NCI-H2227 (cell line): ENCODE measurements at regions not wholly inside any gene's neighbourhood (a gene's known extent, or its start where the extent isn't known, plus 50 kb on each side); places are given as distances from the start of the nearest gene placed in this dataset.

Source experiments
- DNase-seq: peaks from one replicate; lab custom pipeline; 2025; ENCODE audit not compliant: unreplicated experiment; lab: John Stamatoyannopoulos, UW

DNA sequence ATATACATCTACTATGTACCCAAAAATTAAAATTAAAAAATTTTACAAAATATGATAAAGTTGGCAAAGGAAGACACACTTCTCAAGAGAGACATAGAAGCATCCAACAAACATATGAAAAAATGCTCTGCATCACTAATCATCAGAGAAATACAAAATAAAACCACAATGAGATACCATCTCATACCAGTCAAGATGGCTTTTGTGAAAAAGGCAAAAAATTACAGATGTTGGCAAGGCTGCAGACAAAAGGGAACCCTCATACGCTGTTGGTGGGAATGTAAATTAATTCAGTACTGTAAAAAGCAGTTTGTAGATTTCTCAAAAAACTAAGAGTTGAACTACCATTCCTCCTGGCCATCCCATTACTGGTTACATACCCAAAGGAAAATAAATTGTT is 581.7 kb upstream of the CCDC54 start:
- no peak for DNase-seq

DNA sequence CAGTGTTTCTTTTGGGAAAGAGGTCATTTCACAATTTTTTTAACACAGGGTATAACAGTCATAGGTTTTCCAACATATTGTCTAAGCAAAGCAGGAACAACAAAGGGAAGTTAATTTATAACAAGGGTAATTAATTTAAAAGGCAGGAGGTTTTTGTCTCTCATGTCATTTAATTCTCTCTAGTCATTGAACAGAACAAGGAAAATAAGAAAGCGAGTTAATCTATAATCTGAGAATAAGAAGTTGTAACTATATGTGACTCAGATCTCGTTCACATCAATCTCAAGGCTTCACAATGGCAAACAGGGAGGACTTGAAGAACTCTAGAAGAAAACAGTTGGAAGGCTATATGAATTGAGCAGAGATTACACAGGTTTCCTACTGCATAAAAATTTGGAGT is 579.8 kb upstream of the CCDC54 start:
- no peak for DNase-seq

DNA sequence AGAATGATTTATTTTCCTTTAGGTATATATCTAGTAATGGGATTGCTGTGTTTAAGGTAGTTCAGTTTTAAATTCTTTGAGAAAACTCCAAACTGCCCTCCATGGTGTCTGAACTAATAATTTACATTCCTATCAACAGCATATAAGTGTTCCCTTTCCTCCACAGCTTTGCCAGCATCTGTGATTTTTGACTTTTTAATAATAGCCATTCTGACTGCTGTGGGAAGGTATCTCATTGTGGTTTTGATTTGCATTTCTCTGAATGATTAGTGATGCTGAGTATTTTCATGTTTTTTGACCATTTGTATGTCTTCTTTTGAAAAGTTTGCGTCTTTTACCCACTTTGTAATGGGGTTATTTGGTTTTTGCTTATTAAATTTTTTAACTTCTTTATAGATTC is 571.6 kb upstream of the CCDC54 start:
- no peak for DNase-seq

DNA sequence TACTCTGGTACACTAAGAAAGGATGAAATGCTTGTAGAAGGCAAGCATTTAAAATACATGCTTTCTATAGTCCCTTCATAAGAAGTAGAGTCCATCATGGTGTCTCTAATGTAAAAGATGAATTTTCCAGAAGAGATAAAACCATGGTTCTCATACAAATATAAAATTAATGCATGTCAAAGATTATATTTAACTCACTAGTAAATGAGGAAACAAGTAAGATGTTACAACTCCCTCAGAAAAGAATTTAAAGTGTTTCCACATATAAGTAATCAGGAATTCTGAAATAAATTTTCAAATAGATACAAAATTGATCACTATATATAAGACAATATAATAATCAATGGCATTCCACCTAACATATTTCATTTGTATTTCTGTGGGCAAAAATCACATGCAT is 570.3 kb upstream of the CCDC54 start:
- DNase-seq = no peak

DNA sequence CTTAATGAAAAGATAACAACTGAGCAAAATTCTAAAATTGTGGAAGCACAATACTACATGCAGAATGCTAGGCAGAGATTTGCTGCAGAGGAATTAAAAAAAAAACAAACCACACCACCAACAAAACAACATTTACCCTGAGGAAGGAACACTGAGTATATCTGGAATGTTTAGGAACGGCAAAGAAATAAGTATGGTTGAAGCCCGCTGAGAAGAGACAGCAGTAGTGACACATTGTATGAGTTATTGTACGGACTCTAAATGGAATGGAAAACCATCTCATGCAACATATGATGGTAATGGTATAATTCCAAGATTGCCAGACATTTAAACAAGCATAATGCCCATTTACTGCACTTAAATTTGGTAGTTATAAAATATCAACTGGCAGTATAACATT is 568.2 kb upstream of the CCDC54 start:
- no peak for DNase-seq

DNA sequence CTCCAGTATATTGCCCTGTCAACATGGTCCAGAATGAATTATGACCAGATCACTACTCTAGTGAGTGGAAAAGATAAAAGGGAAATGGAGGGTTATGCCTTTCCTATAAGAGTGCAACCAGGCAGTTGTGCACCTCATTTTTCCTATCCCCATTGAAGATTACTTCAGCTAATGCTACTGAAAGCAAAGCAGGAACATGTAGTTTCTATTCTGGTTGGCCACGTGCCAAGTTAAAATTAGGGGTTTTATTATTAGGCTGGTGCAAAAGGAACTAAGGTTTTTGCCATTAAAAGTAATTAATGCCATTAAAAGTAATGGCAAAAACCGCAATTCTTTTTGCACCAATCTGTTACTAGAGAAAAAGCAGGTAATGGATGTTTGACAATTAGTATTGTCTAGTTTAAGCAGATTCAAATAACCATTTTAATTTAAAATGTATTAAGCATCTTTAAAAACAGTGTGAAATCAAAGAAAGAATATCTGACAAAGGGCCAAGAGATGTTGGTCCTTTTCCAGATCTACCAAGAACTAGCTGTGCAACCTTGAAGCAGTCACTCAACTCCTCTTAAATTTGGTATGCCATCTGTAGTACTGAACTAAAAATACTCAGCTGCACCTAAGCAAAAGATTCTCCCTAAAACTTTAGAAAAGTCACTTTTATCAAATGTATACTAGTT is 567.5 kb upstream of the CCDC54 start:
- DNase-seq = no peak

DNA sequence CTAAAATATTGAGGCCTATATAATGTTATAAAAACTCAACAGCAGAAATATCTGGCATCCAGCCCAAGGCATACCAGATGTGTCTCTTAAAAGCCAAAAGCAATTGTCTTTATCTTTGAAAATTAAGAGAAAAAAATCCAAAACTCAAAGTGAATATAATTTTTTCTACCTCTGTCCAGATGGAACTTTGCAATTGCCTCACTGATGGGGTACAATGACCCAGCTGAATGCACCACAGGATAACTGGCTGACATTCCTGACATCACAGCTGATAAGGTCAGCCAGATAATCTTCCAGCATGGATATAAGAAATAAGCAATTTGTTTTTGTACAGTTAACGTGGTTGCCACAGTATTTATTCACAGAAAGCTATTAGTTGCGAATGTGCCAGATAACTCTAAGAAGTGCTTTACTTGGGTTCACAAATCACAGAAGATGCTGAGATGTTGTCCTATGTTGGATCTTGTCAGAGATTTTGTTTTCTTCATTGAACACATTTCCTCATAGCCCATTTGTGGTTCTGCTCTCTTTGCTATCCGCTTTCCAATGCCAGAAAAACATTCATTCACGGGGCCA is 566.9 kb upstream of the CCDC54 start:
- DNase-seq = no peak

DNA sequence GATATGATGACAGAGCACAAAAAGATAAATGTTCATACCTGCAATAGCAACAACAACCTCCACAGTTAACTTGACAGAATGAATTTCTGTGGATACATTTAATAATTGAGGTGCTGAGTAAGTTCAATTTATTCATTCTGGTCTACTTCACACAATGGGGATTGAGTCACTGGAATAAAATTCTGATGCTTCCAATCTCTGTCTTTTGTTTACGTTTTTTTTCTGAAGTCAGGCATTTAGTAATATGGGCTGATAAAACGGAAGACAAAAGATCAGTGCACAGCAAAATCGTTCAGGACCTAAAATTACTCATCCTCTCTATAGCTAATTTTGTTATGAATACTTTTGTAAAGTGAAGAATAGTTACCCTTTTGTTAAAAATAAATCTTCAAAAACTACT is 565.9 kb upstream of the CCDC54 start:
- DNase-seq = no peak

DNA sequence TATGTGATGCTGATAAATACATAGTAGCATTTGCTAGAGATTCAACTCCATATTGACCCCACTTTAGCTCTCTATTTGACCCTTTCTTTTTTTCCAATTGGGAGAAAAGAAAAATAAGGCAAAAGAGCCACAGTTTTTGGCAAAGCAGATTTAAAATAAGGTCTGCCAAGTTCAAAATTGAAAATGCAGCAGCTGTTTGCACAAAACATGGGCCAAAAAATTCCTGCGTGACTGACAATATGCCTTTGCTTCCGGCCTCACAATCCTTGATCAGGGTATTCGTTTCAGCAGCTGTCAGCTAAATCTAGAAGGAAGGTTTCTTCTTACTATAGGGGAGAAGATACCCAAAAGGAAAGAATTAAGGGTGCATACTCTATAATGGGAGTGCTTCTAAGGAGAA is 563.5 kb upstream of the CCDC54 start:
- no peak for DNase-seq

DNA sequence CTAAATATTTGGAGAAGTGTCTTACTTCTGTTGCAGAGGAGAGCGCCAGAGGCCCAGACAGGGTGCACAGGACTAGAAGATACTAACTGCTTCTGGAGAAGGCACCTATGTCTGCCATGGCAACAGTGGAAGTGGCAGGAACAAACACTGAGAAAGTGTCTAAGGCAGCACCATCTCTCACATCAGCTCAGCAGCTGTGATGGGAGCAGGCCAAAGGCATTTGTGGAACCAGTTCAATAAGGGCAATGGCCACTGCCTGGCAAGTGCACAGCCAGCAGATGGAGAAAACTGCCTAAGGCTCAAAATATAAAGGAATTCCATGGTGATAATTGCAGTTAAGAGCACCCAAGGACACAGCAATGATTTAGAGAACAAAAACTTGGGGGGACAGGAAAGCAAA is 563.0 kb upstream of the CCDC54 start:
- DNase-seq = no peak

DNA sequence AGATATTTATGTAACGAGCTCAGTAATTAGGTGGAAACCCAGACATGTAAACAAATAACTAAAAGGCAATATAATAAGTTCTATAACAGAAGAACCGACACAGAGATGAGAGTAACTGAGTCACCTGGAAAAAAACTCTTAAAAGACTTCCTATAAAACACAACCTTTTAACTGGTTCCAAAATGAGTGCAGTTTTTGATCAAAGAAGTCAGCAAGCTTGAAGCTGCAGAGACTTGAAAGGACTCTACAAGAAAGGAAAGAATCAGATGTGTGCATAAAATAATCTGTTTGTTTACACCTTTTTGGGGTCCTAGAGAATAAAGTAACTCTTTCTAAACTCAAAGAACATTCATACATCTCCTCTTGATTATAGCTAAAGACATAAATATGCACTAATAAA is 560.4 kb upstream of the CCDC54 start:
- DNase-seq = no peak

DNA sequence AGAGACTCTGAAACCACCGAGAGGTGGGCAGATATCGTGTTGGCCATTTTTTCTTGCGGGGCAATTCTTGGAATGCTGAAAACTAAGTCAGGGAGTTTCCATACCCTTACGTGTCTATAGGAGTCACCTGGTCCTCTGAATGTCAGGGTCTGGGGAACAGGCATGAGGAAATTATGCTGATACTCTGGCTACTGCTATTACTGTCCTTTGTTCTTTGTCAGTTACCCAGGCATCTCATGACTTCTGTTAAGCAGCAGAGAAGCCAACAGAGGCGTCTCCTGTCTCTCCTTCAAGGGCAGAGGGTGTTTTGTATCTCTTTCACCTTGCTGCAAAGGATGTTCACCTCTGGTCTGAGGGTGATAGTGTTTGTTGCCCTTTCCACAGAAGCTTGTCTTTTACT is 559.5 kb upstream of the CCDC54 start:
- DNase-seq = no peak

DNA sequence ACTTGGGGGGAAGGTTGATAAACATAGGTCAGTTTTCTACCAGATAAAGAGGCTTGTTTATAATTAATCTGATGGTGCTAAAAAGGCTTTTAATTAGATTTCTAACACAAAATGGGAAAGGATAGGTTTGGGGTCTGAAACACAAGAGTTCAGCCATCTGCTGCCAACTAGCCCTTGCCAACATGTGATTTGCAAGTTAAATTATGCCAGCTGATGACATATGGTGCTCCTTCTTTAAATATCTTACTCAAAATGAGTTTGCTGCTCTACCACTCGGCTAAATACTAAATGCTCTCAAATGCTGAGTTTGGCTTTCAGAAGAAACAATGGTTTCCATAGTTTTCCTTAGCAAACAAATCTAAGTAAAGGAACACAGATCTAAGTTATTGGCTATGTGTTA is 557.8 kb upstream of the CCDC54 start:
- no peak for DNase-seq

DNA sequence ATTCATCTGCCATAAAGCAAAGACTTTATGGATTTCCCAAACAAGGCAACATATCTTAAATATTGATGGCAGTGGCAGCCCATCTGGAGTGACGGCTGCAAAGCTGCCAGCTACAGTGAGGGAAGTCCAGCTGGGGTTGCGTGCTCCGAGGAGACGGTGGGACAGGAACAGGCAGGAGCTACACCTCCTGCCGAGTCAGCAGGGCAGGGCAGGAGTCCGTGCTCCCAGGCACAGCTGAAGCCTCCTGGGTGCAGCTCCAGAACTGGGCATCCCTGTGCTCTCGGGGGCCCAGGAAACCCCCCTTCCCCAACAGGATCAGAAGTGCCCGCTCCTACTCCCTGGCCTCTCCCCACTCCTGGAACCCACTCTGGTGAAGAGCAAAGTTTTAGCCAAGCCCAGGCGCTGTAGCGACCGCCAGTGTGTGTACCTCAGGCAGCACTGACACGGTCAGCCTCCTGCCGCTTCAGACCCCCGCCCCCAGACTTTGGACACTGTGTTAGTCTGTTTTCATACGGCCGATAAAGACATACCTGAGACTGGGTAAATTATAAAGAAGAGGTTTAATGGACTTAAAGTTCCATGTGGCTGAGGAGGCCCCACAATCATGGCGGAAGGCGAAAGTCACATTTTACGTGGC is 556.4 kb upstream of the CCDC54 start:
- no peak for DNase-seq

DNA sequence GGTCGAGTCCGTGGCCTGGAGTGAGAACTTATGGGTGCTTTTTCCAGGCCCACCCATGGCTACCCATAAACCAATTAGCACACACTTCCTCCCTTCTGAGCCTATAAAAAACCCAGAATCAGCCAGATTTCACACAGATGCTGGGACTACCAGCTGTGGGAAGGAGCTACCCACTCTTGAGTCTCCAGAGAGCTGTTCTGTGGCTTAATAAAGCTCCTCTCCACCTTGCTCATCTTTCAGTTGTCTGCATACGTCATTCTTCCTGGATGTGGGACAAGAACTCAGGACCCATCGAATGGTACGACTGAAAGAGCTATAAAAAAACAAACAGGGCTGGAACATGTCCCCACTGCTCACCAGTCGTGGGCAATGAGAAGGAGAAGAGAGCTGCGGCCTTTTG is 555.4 kb upstream of the CCDC54 start:
- DNase-seq = no peak

DNA sequence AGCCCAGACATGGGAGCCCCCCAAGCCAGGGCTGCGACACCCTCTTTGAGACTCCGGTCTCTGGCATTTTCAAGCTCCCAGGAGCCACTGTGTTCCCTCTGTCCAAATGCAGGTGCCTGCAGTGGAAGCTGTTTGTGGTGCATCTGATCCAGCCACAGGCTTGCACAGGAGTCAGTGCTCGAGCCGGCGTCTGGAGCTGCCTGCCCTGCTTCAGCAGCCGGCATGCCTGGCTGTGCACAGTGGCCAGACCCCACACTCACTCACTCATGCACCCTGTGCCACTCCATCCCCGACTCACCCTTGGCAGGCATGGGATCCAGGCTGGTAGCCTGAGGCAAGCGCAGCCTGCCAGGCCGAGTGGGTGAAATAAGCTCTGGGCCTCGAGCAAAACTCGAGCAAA is 555.0 kb upstream of the CCDC54 start:
- DNase-seq = no peak

DNA sequence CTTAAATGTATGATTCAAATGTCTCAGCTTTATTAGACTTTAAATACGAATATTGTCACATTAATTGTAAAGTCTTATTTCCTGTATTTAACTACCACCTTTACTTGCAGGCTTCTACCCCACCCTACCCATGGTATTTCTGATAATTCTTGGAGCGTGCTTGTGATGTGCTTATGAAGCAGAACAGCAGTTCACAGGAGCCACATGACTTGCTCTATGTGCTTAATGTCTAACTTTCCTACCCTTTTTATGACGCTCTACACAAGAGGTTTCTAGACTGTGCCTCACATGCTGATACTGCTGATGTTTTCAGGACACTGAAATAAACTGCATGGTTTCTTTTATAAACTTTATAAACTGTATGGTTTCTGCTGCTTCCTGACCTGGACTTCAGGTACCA is 553.5 kb upstream of the CCDC54 start:
- DNase-seq = no peak

DNA sequence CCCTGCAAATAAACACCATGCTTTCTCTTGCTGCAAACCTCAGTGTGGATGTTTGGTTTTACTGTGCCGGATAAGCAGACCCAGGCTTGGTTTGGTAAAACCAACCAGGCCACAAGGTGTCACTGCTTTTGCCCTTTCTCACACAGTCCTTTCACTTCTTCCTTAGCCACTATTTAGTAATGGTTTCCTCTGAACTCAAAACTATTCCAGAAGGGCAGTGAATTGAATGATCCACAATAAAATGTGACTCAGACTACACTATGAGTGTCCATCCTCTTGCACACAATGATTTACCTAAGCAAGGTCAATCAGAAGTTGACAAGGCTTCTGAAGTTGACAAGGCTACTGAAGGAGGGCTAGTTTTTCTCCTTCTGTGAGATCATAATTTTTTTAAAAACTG is 552.4 kb upstream of the CCDC54 start:
- DNase-seq = no peak

DNA sequence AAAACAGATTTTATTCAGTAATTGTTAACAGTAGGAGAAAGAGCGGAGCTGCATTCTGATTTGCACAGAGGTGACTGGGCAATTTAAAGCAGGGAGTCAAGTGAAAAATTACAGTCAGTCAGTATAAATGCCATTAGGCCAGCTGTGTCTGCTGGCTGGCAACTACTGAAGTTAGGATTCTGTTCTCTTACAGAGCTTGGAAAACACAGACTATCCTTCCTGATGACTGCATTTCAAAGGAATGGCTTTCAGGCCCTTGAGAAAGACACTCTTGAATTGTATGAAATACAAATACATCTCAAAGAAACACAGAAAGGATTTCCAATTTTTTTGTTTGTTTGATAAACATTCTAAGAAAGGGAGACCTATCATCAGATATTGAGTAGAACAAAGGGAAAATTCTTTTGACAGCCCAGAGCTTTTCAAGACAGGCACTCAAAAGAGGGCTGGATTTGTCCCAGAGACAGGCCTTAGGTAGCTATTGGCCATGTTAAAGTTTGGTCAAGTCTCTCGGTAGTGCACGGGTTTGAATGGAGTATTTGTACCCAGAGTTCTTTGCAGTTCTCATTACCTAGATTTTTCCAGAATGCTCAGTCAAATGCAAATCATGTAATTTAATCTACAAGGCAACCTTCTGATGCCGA is 551.2 kb upstream of the CCDC54 start:
- DNase-seq = no peak

DNA sequence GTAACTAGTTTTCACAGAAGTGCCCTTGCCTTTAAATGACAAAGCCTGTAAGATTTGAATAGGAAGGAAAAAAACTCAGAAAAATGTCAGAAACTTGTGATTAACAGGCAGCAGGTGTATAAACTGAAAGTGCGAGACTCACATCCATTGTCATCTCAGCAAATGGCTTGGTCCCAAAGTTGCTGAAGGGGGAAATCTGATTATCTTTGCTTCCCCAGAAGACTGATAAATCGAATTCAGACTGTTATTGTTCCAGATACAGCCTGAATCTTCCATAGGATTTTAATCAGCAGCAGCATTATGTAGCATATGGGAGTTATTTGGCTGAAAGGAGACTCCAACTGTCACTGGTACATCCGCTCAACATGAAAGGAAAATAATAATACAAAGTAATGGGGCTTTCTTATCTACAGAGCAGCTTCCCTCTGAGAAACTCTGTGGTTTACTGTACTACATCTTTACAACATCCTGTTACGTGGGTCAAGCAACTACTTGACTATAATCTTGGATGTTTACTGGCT is 550.4 kb upstream of the CCDC54 start:
- DNase-seq = no peak

DNA sequence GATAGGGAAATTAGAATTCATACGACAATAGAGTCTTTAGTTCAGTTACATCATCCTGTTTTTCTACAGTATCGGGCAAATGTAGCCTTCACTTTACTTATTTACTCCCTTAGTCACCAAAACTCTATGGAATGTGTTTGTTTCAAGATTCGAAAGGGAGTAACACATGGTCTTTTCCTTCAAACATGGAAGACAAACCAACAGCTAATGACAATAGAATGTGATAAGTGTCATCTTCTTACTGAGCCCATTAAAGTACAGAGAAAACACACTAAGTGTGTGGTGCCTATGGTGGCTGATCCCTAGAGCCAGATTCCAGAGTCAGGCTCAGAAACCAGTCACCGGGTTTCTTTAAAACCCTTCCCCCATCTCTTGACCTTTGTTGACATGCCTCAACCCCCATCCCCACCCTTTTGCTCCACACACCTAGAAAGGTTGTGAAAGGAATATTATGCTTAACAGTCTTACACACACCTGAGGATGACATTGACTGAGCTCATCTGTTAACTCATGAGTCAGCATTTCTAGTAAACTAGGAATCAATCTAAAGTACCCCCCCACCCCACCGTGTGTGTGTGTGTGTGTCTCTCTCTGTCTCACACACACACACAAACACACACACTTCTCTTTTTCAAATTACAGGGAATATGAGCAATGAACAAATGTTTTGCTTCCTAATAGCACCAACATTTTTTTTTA is 549.6 kb upstream of the CCDC54 start:
- no peak for DNase-seq

DNA sequence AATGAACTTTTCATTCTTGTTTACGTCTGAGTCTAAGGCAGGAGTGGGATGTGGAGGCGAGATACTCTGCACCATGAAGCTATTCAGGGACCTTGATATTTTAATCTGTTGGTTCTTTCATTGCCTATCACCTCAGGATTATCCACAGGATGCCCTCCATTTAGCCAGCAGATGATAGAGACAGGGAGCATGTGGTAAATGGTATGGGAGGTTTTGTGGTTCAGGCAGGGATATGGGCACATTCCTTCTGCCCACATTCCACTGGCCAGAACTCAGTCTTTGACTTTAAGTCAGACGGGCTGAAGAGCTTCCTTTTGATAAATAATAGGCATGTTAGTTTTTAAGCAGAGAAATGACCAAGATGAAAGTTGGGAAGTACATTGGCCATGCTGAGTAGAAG is 548.0 kb upstream of the CCDC54 start:
- no peak for DNase-seq
